Fibroblast of villous mesenchyme (primary cell): ENCODE measurements at regions not wholly inside any gene's neighbourhood (a gene's known extent, or its start where the extent isn't known, plus 50 kb on each side); places are given as distances from the start of the nearest gene placed in this dataset.

ENCODE experiments used
- DNase-seq: peaks from one replicate; pipeline ENCODE4 v3.0.0-alpha.2; 2010; ENCODE audit warnings: low read depth
- H3K4me3 ChIP-seq: 2 replicates; pipeline ENCODE4 v1.5.1; 2011; ENCODE audit warnings: low read depth, mild to moderate bottlenecking, low read length
- TF ChIP-seq, protein P1 (sequence below): IDR thresholded peaks from 2 replicates; pipeline ENCODE4 v1.5.1; 2012; ENCODE audit warnings: low read depth, mild to moderate bottlenecking, low read length; ENCODE audit not compliant: insufficient read depth

DNA sequence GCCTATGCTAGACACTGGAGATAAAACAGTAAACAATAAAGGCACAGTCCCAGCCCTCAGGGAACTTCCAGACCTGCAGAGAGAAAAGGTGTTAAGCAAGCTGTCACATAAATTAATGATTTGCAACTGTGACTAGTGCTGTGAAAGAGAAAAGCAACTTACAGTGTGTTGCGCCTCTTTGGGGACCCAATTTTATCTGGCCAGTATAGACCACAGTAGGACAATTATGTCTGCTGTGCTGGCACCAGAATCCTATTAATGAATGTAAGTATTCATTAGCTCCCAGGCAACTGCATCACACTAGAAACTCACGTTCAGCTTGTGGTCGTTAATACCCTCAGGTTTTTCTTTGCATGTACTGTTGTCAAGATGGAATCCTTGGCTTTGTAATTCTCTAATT lies 55.3 kb upstream of the CHST9 start:
- TF ChIP-seq, protein P1, sequence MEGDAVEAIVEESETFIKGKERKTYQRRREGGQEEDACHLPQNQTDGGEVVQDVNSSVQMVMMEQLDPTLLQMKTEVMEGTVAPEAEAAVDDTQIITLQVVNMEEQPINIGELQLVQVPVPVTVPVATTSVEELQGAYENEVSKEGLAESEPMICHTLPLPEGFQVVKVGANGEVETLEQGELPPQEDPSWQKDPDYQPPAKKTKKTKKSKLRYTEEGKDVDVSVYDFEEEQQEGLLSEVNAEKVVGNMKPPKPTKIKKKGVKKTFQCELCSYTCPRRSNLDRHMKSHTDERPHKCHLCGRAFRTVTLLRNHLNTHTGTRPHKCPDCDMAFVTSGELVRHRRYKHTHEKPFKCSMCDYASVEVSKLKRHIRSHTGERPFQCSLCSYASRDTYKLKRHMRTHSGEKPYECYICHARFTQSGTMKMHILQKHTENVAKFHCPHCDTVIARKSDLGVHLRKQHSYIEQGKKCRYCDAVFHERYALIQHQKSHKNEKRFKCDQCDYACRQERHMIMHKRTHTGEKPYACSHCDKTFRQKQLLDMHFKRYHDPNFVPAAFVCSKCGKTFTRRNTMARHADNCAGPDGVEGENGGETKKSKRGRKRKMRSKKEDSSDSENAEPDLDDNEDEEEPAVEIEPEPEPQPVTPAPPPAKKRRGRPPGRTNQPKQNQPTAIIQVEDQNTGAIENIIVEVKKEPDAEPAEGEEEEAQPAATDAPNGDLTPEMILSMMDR, result no peak
- no peak for DNase-seq
- no peak overlapping the region for H3K4me3 ChIP-seq

DNA sequence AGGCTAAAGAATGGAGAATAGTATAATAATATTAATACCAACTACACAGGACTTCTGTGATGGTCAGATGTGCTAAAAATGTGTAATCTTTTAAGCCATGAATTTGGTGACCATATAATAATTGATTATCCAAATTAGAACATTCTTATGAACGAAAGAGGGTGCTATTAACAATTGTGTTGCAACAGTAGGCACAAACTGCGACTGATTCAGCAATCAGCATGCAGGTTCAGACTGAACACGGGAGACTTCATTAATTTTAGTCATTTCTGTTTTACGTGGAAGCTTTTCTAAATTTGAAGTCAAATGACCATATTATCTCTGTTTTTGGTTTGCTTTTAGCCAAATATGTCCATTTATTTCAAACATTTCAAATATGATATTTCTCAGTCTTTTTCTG lies 54.6 kb upstream of the CHST9 start:
- no peak for DNase-seq
- TF ChIP-seq, protein P1, result no peak
- no peak overlapping the region for H3K4me3 ChIP-seq

DNA sequence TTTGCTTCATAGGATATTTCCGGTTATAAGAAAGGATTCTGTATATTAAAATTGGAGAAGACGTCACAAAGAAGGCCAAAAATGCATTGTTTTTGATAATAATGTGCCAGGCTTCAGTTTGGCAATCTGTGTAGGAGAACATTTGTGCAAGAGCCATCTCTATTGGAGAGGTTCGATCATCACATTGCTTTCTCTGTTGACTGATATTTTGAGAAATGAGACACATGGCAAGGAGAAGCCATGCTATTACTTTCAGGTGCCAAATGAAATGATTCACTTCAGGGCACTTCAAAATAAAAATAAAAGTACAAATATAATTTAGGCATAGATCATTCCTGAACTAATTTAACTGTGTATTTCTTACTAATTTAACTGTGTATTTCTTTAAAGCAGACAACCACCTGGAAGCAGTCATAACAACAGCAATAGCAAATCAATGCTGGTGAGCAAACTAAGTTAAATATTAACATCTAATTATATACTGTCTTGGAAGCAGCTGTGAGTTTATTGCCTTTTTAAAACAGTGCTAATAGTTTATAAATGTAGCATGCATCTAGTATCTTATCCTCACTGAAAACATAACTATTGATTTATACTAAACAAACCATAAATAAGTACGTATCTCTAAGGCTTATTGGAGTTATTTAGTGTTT lies 50.2 kb upstream of the CHST9 start:
- TF ChIP-seq, protein P1, result no peak
- no peak for DNase-seq
- H3K4me3 ChIP-seq, result no peak overlapping the region
